GM18505 (cell line): ENCODE measurements at regions not wholly inside any gene's neighbourhood (a gene's known extent, or its start where the extent isn't known, plus 50 kb on each side); places are given as distances from the start of the nearest gene placed in this dataset.

Experiments used
- ATAC-seq: cut with Tn5 transposase; IDR thresholded peaks from one replicate; pipeline ENCODE4 v1.9.1; 2021; ENCODE audit not compliant: unreplicated experiment
- POLR2A ChIP-seq: IDR thresholded peaks from 4 replicates; pipeline ENCODE4 v1.6.1; 2011; ENCODE audit warnings: borderline replicate concordance; ENCODE audit not compliant: insufficient read depth, insufficient read length; ENCODE audit errors: extremely low read depth

DNA sequence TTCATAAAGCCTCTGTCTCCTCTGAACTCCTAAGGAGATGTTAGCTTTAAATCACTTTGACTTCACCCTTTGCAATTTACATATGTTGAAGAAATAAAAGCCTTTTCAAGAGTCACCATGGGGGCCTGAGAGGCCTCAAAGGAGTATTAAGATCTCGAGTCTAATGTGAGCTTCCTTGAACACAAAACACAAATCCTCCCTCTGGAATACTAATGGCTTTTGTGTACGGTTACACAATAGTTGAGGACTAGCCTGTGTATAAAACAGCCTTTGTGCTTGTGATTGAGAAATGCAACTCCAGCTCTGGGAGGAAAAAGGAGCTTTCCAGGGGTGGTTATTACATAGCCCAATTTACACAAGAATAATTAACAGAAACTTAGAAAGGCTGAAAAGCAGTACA, 1140.2 kb downstream of the CDH11 start:
- no peak for TF ChIP-seq POLR2A
- no peak for ATAC-seq

DNA sequence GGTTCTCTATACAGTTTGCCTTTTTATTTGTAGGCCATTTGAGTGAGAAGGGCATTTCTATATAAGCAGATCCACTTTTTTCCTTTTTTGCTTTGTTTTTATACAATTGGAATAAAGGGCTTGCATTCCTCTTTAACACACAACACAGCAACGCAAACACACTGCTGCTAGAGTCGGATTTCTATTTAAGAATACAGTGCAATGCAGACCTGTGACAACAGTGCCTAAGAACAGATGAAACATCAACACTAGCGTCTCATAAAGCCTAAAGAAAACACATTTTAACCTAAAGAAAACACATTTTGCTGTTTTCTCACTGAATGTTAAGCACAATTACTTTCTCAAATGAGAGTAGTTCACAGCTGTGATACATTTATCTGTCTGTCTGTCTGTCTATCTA, 1141.1 kb downstream of the CDH11 start:
- no peak for ATAC-seq
- TF ChIP-seq POLR2A = no peak

GRCh38 chr16:63978240-63978639, 1143.6 kb downstream of the CDH11 start:
- no peak for ATAC-seq
- TF ChIP-seq POLR2A = no peak

DNA sequence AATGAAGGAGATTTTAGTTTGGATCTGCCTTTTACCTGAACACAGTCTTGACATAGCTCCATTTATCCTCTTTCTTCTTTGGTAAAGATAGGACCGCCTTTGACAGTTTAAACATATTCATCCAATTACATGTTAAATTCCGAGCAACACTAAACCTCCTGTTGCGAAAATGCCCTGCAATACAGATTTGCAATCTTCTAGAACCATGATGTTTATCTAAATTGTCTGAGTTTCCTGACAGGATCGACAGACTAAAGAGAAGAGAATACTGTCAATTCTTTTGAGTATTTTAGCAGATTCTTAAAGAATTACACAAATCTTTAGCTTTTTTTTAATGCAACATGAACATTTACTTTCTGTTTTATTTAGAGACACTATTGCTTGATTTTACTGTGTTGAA, 1145.5 kb downstream of the CDH11 start:
- ATAC-seq = no peak
- TF ChIP-seq POLR2A = no peak

DNA sequence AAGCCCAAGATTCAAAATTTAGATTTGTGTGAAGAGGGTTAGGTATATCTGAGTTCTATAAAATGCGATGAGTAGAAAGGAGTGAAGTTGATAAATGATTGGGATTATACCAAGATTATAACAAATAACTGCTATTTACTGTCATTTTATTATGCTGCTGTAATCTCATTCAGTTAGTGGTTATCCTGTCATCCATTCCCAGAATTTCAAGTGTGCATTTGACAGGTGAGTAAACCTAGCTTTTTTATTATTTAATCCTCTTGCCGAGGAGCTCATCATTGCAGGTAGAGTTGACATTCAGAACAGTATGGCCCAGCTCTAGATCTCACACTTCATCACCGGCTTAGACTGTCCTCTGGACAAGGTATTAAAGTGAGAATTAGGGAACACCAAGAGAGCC, 1146.2 kb downstream of the CDH11 start:
- no peak for ATAC-seq

GRCh38 chr16:63967966-63968365, 1153.9 kb downstream of the CDH11 start:
- ATAC-seq = no peak
- no peak for TF ChIP-seq POLR2A

More for the DNA sequence above, 1146.2 kb downstream of the CDH11 start:
- no peak for TF ChIP-seq POLR2A

DNA sequence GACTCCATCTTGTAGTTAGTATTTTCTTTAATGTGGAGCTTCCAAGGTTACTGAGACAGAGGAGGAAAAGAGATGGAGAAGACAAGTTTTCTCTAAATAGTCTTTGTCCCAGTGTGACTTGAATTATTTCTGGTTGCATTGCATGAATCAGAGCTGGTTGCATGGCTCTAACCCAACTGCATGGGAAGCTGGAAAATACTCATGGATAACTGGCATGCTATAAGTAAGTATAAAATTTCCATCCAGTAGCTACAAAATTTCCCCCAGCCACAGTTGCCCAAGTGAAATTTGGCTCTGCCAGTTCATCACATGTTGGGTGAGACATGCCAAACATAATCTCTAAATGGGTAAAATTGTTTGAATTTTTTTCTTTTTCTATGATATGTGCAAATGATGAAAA, 1161.5 kb downstream of the CDH11 start:
- TF ChIP-seq POLR2A = no peak
- no peak for ATAC-seq

- ATAC-seq = no peak
- TF ChIP-seq POLR2A = no peak
Observed at GRCh38 chr16:63947022-63947421, 1174.8 kb downstream of the CDH11 start.

- TF ChIP-seq POLR2A = no peak
- ATAC-seq = no peak
Observed at GRCh38 chr16:63945806-63946205, 1176.1 kb downstream of the CDH11 start.

DNA sequence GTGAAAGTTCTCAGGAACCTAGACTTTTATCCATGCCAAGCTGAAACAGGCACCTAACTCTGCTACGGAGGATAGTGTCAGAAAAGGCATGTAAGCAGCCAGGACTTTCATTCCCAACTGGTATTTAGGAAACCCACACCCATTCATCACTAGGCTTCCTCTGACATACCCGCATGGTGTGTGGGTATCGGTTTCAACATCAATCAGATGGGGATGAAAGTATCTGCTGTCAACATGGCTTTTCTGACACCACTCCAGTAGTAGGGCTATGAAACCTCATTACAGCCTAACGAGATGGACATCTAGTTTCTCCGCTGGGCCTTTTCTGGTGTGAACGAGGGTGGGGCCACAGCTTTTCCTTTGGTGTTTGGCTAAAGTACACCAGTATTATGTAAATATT, 1178.3 kb downstream of the CDH11 start:
- ATAC-seq = no peak
- TF ChIP-seq POLR2A = no peak

GRCh38 chr16:63938661-63939060, 1183.2 kb downstream of the CDH11 start:
- no peak for TF ChIP-seq POLR2A
- ATAC-seq = no peak

GRCh38 chr16:63933841-63934240, 1188.0 kb downstream of the CDH11 start:
- TF ChIP-seq POLR2A = no peak
- no peak for ATAC-seq

GRCh38 chr16:63928421-63928820, 1193.4 kb downstream of the CDH11 start:
- no peak for ATAC-seq
- TF ChIP-seq POLR2A = no peak

DNA sequence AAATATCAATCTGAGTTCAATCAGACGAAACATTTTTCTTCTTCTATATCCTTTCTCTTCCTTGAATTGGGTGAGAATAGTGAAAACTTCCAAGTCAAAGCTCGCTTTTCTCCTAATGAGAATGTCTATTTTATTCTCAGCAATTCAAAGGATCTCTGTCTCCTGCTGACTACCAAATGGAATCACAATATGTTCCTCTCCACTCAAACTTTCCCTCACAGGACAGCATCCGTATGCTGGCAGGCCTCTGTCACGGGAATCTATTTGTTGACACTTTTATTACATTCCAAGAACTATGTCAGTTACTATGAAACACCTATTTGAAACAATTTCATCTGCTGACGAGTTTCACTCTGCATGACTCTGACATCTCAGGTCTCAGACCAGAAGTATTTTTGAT, 1196.6 kb downstream of the CDH11 start:
- no peak for ATAC-seq
- TF ChIP-seq POLR2A = no peak

- no peak for TF ChIP-seq POLR2A
Observed at GRCh38 chr16:63922560-63922959, 1199.3 kb downstream of the CDH11 start.

More at GRCh38 chr16:63922560-63922959, 1199.3 kb downstream of the CDH11 start:
- ATAC-seq = no peak
